ENCODE measurements at regions not wholly inside any gene's neighbourhood (a gene's known extent, or its start where the extent isn't known, plus 50 kb on each side); places are given as distances from the start of the nearest gene placed in this dataset.

GRCh38 chr14:66244834-66245233, 241.3 kb upstream of the CCDC196 start:
- ChIA-PET POLR2A (no interaction called here), CTCF (no interaction called here)
- peaks cover 0 to 7% (median 0%) of the 10 kb centered on the region in 5 donors for H3K27me3 Mint-ChIP-seq
- ATAC-seq (no peak), DNase-seq (no peak)
- intact Hi-C loops (cut with micrococcal nuclease) = no loop called here
- H3K27me3 ChIP-seq (ENCODE audit: control insufficient read depth in 2 of 2, insufficient read depth in 2 of 2, low read length in 2 of 2) = no peaks in the 10 kb centered on the region
- H3K4me1 ChIP-seq (ENCODE audit: control insufficient read depth in 2 of 2, insufficient read depth in 2 of 2, low read length in 2 of 2) = no peaks in the 10 kb centered on the region
- no peak overlapping the region for H3K4me3 ChIP-seq (ENCODE audit: low read length)
- no peaks in the 10 kb centered on the region for H3K36me3 Mint-ChIP-seq
- no peak overlapping the region for H3K4me3 Mint-ChIP-seq
- H3K9me3 Mint-ChIP-seq = peaks cover 0 to under 1% (median 0%) of the 10 kb centered on the region in 11 donors
- H3K27ac Mint-ChIP-seq = no peak overlapping the region
- H3K4me1 Mint-ChIP-seq = no peaks in the 10 kb centered on the region
- H3K36me3 ChIP-seq (ENCODE audit: control insufficient read depth in 2 of 3, insufficient read depth in 3 of 3, low read length in 3 of 3) = no peaks in the 10 kb centered on the region
- H3K27ac ChIP-seq (ENCODE audit: low read depth, low read length) = no peak overlapping the region
- H3K9me3 ChIP-seq (ENCODE audit: control insufficient read depth in 2 of 3, low read length in 3 of 3) = no peaks in the 10 kb centered on the region

DNA sequence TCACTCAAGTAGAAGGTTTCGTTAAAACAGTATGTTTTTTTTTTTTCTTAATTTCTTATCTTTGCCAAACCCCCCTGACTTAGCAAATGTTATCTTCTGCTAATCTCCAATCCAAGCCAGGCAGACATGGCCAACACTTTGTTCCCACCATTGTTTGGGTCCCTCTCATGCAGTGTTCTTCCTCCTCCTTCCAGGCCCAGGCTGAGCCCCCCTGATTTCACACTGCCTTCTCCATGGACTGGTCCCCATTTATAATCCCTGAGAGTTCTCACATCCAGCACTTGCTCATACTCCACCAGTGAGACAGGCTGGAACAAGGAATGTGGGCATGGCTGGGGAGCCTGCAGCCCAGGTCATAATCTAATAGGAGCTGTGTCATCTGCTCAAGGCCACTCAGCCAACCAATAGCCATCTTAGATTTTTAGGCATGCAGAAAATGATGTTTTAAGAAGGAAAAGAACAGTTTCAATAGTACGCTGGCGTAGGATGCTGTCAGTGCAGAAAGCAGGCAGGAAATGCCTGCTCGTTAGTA, 238.4 kb upstream of the CCDC196 start:
- peaks cover 0 to 15% (median 4%) of the 10 kb centered on the region in 5 donors for H3K27me3 Mint-ChIP-seq
- POLR2A ChIA-PET = no interaction called here
- Histone ChIP-seq H3K27ac (ENCODE audit: low read depth, low read length) (no peak overlapping the region), H3K27me3 (ENCODE audit: control insufficient read depth in 2 of 2, insufficient read depth in 2 of 2, low read length in 2 of 2) (no peaks in the 10 kb centered on the region), H3K4me1 (ENCODE audit: control insufficient read depth in 2 of 2, insufficient read depth in 2 of 2, low read length in 2 of 2) (no peaks in the 10 kb centered on the region), H3K9me3 (ENCODE audit: control insufficient read depth in 2 of 3, low read length in 3 of 3) (no peaks in the 10 kb centered on the region), H3K36me3 (ENCODE audit: control insufficient read depth in 2 of 3, insufficient read depth in 3 of 3, low read length in 3 of 3) (no peaks in the 10 kb centered on the region), H3K4me3 (ENCODE audit: low read length) (no peak overlapping the region)
- H3K4me3 Mint-ChIP-seq = no peak overlapping the region
- H3K27ac Mint-ChIP-seq = no peak overlapping the region
- ATAC-seq = no peak
- no peak for DNase-seq
- CTCF ChIA-PET = no interaction called here
- H3K36me3 Mint-ChIP-seq = no peaks in the 10 kb centered on the region
- intact Hi-C loops (cut with micrococcal nuclease) = no loop called here
- no peaks in the 10 kb centered on the region for H3K4me1 Mint-ChIP-seq
- H3K9me3 Mint-ChIP-seq = peaks cover 0 to 8% (median 0%) of the 10 kb centered on the region in 11 donors

- intact Hi-C loops (cut with micrococcal nuclease) = no loop called here
- Mint-ChIP-seq H3K27me3 (peaks cover 0 to 14% (median 8%) of the 10 kb centered on the region in 5 donors), H3K4me1 (no peaks in the 10 kb centered on the region), H3K36me3 (no peaks in the 10 kb centered on the region), H3K27ac (no peak overlapping the region), H3K4me3 (no peak overlapping the region), H3K9me3 (peaks cover 0 to 8% (median 0%) of the 10 kb centered on the region in 11 donors)
- ATAC-seq (no peak), DNase-seq (no peak)
- Histone ChIP-seq H3K4me1 (ENCODE audit: control insufficient read depth in 2 of 2, insufficient read depth in 2 of 2, low read length in 2 of 2) (no peaks in the 10 kb centered on the region), H3K27ac (ENCODE audit: low read depth, low read length) (no peak overlapping the region), H3K9me3 (ENCODE audit: control insufficient read depth in 2 of 3, low read length in 3 of 3) (no peaks in the 10 kb centered on the region), H3K36me3 (ENCODE audit: control insufficient read depth in 2 of 3, insufficient read depth in 3 of 3, low read length in 3 of 3) (no peaks in the 10 kb centered on the region), H3K4me3 (ENCODE audit: low read length) (no peak overlapping the region), H3K27me3 (ENCODE audit: control insufficient read depth in 2 of 2, insufficient read depth in 2 of 2, low read length in 2 of 2) (no peaks in the 10 kb centered on the region)
- ChIA-PET POLR2A (no interaction called here), CTCF (no interaction called here)
Observed at GRCh38 chr14:66248256-66248655, 237.9 kb upstream of the CCDC196 start.

- no peaks in the 10 kb centered on the region for H3K36me3 Mint-ChIP-seq
- no peaks in the 10 kb centered on the region for H3K9me3 ChIP-seq (ENCODE audit: control insufficient read depth in 2 of 3, low read length in 3 of 3)
- ChIA-PET POLR2A (no interaction called here), CTCF (no interaction called here)
- no peak overlapping the region for H3K4me3 ChIP-seq (ENCODE audit: low read length)
- no peak overlapping the region for H3K27ac Mint-ChIP-seq
- DNase-seq (no peak), ATAC-seq (no peak)
- H3K27me3 Mint-ChIP-seq = peaks cover 0 to 10% (median 8%) of the 10 kb centered on the region in 5 donors
- no peaks in the 10 kb centered on the region for H3K27me3 ChIP-seq (ENCODE audit: control insufficient read depth in 2 of 2, insufficient read depth in 2 of 2, low read length in 2 of 2)
- H3K4me1 Mint-ChIP-seq = no peaks in the 10 kb centered on the region
- no peak overlapping the region for H3K27ac ChIP-seq (ENCODE audit: low read depth, low read length)
- no peaks in the 10 kb centered on the region for H3K4me1 ChIP-seq (ENCODE audit: control insufficient read depth in 2 of 2, insufficient read depth in 2 of 2, low read length in 2 of 2)
- no peak overlapping the region for H3K4me3 Mint-ChIP-seq
- H3K9me3 Mint-ChIP-seq = peaks cover 0 to 8% (median 0%) of the 10 kb centered on the region in 11 donors
- intact Hi-C loops (cut with micrococcal nuclease) = no loop called here
- H3K36me3 ChIP-seq (ENCODE audit: control insufficient read depth in 2 of 3, insufficient read depth in 3 of 3, low read length in 3 of 3) = no peaks in the 10 kb centered on the region
Observed at GRCh38 chr14:66249544-66249943, 236.6 kb upstream of the CCDC196 start.

GRCh38 chr14:66254038-66254437, 232.1 kb upstream of the CCDC196 start:
- no peaks in the 10 kb centered on the region for H3K27me3 ChIP-seq (ENCODE audit: control insufficient read depth in 2 of 2, insufficient read depth in 2 of 2, low read length in 2 of 2)
- H3K4me3 ChIP-seq (ENCODE audit: low read length) = no peak overlapping the region
- H3K27ac Mint-ChIP-seq = no peak overlapping the region
- no peak overlapping the region for H3K4me3 Mint-ChIP-seq
- POLR2A ChIA-PET = interaction anchor here (0.6 kb wide), 1 partner anchor 1042 kb away, joined by 3 read pairs; no protein-coding TSS in a partner anchor
- H3K9me3 Mint-ChIP-seq = peaks cover 0 to 8% (median 0%) of the 10 kb centered on the region in 11 donors
- H3K36me3 ChIP-seq (ENCODE audit: control insufficient read depth in 2 of 3, insufficient read depth in 3 of 3, low read length in 3 of 3) = no peaks in the 10 kb centered on the region
- no peaks in the 10 kb centered on the region for H3K9me3 ChIP-seq (ENCODE audit: control insufficient read depth in 2 of 3, low read length in 3 of 3)
- H3K27ac ChIP-seq (ENCODE audit: low read depth, low read length) = no peak overlapping the region
- no peaks in the 10 kb centered on the region for H3K4me1 ChIP-seq (ENCODE audit: control insufficient read depth in 2 of 2, insufficient read depth in 2 of 2, low read length in 2 of 2)
- peaks cover 0 to 2% (median 0%) of the 10 kb centered on the region in 5 donors for H3K36me3 Mint-ChIP-seq
- DNase-seq = no peak
- peaks cover 0 to 13% (median 8%) of the 10 kb centered on the region in 5 donors for H3K27me3 Mint-ChIP-seq
- no peak for ATAC-seq
- intact Hi-C loops (cut with micrococcal nuclease) = no loop called here
- CTCF ChIA-PET = no interaction called here
- peaks cover 0 to 4% (median 0%) of the 10 kb centered on the region in 7 donors for H3K4me1 Mint-ChIP-seq

GRCh38 chr14:66268802-66269334, 217.3 kb upstream of the CCDC196 start:
- no peaks in the 10 kb centered on the region for H3K9me3 Mint-ChIP-seq
- peaks cover 0 to 13% (median 0%) of the 10 kb centered on the region in 5 donors for H3K36me3 Mint-ChIP-seq
- CTCF ChIA-PET = no interaction called here
- H3K4me3 Mint-ChIP-seq = no peak overlapping the region
- DNase-seq = no peak
- no peaks in the 10 kb centered on the region for H3K4me1 Mint-ChIP-seq
- ATAC-seq = no peak
- no peaks in the 10 kb centered on the region for H3K27me3 ChIP-seq (ENCODE audit: control insufficient read depth in 2 of 2, insufficient read depth in 2 of 2, low read length in 2 of 2)
- H3K4me1 ChIP-seq (ENCODE audit: control insufficient read depth in 2 of 2, insufficient read depth in 2 of 2, low read length in 2 of 2) = no peaks in the 10 kb centered on the region
- H3K4me3 ChIP-seq (ENCODE audit: low read length) = no peak overlapping the region
- H3K27me3 Mint-ChIP-seq = peaks cover 0 to 7% (median 0%) of the 10 kb centered on the region in 5 donors
- no peak overlapping the region for H3K27ac ChIP-seq (ENCODE audit: low read depth, low read length)
- intact Hi-C loops (cut with micrococcal nuclease) = no loop called here
- no peak overlapping the region for H3K27ac Mint-ChIP-seq
- no peaks in the 10 kb centered on the region for H3K9me3 ChIP-seq (ENCODE audit: control insufficient read depth in 2 of 3, low read length in 3 of 3)
- POLR2A ChIA-PET = no interaction called here
- no peaks in the 10 kb centered on the region for H3K36me3 ChIP-seq (ENCODE audit: control insufficient read depth in 2 of 3, insufficient read depth in 3 of 3, low read length in 3 of 3)

- Histone ChIP-seq H3K4me1 (ENCODE audit: control insufficient read depth in 2 of 2, insufficient read depth in 2 of 2, low read length in 2 of 2) (no peaks in the 10 kb centered on the region), H3K9me3 (ENCODE audit: control insufficient read depth in 2 of 3, low read length in 3 of 3) (no peaks in the 10 kb centered on the region), H3K27ac (ENCODE audit: low read depth, low read length) (no peak overlapping the region), H3K4me3 (ENCODE audit: low read length) (no peak overlapping the region), H3K27me3 (ENCODE audit: control insufficient read depth in 2 of 2, insufficient read depth in 2 of 2, low read length in 2 of 2) (peaks cover 0 to 2% of the 10 kb centered on the region in 2 donors), H3K36me3 (ENCODE audit: control insufficient read depth in 2 of 3, insufficient read depth in 3 of 3, low read length in 3 of 3) (no peaks in the 10 kb centered on the region)
- ChIA-PET CTCF (no interaction called here), POLR2A (no interaction called here)
- H3K9me3 Mint-ChIP-seq = peaks cover 0 to 5% (median 0%) of the 10 kb centered on the region in 11 donors
- DNase-seq (no peak), ATAC-seq (no peak)
- H3K27ac Mint-ChIP-seq = no peak overlapping the region
- no peaks in the 10 kb centered on the region for H3K4me1 Mint-ChIP-seq
- H3K36me3 Mint-ChIP-seq = peaks cover 0 to 20% (median 0%) of the 10 kb centered on the region in 5 donors
- intact Hi-C loops (cut with micrococcal nuclease) = no loop called here
- peaks cover 0 to 9% (median 0%) of the 10 kb centered on the region in 5 donors for H3K27me3 Mint-ChIP-seq
- no peak overlapping the region for H3K4me3 Mint-ChIP-seq
Observed at GRCh38 chr14:66272221-66272620, 213.9 kb upstream of the CCDC196 start.

Measured in naive thymus-derived CD4-positive, alpha-beta T cell (primary cell).